Activated CD8-positive, alpha-beta T cell treated with anti-CD3 and anti-CD28 coated beads, Interleukin-2, amount 10 ng/mL, durations not matched to agents 7 days and 5 days (primary cell): ENCODE measurements at regions not wholly inside any gene's neighbourhood (a gene's known extent, or its start where the extent isn't known, plus 50 kb on each side); places are given as distances from the start of the nearest gene placed in this dataset.

ENCODE experiments used
- ATAC-seq: fragments of 150-1000 bp; cut with Tn5 transposase; one replicate; pipeline ENCODE4 v1.10.0; 2021; ENCODE audit warnings: moderate library complexity
- CTCF ChIA-PET: fragments of 350-600 bp; sonication (Branson Sonifier 250); formaldehyde crosslinking; loops from one replicate; lab custom pipeline; 2021; ENCODE audit warnings: antibody characterized with exemption; lab: Charles Lee
- POLR2A ChIA-PET: fragments of 350-600 bp; sonication (Branson Sonifier 250); formaldehyde crosslinking; loops from one replicate; lab custom pipeline; 2021; ENCODE audit warnings: antibody characterized with exemption; lab: Charles Lee
- DNase-seq: peaks from one replicate; pipeline ENCODE4 v3.0.0-alpha.2; 2020
- H3K27ac Mint-ChIP-seq: one replicate; pipeline ENCODE4 v1.8.0; 2021; ENCODE audit warnings: mild to moderate bottlenecking, mixed read lengths
- H3K27me3 Mint-ChIP-seq: one replicate; pipeline ENCODE4 v1.8.0; 2021; ENCODE audit warnings: low read depth, mixed read lengths
- H3K36me3 Mint-ChIP-seq: one replicate; pipeline ENCODE4 v1.8.0; 2021; ENCODE audit warnings: low read depth, mixed read lengths
- H3K4me1 Mint-ChIP-seq: one replicate; pipeline ENCODE4 v1.8.0; 2021; ENCODE audit warnings: low read depth, mixed read lengths
- H3K4me3 Mint-ChIP-seq: one replicate; pipeline ENCODE4 v1.8.0; 2021; ENCODE audit warnings: mild to moderate bottlenecking, mixed read lengths
- H3K9me3 Mint-ChIP-seq: one replicate; pipeline ENCODE4 v1.8.0; 2022; ENCODE audit warnings: mixed read lengths; ENCODE audit not compliant: insufficient read depth

- no peak overlapping the region for H3K4me3 Mint-ChIP-seq
- no peaks in the 10 kb centered on the region for H3K36me3 Mint-ChIP-seq
- no peaks in the 10 kb centered on the region for H3K9me3 Mint-ChIP-seq
- ATAC-seq, result no peak
- H3K27ac Mint-ChIP-seq, result no peak overlapping the region
- CTCF ChIA-PET, result no interaction called here
- H3K27me3 Mint-ChIP-seq, result no peaks in the 10 kb centered on the region
- POLR2A ChIA-PET, result no interaction called here
- no peaks in the 10 kb centered on the region for H3K4me1 Mint-ChIP-seq
- DNase-seq, result no peak
Measured at GRCh38 chr22:49094151-49094550, 733.5 kb downstream of the BRD1 start.

GRCh38 chr22:49093192-49093880 lies 734.3 kb downstream of the BRD1 start:
- POLR2A ChIA-PET, result no interaction called here
- DNase-seq (no peak), ATAC-seq (no peak)
- no peaks in the 10 kb centered on the region for H3K4me1 Mint-ChIP-seq
- H3K27me3 Mint-ChIP-seq, result no peaks in the 10 kb centered on the region
- H3K27ac Mint-ChIP-seq, result no peak overlapping the region
- CTCF ChIA-PET, result no interaction called here
- no peaks in the 10 kb centered on the region for H3K9me3 Mint-ChIP-seq
- no peaks in the 10 kb centered on the region for H3K36me3 Mint-ChIP-seq
- no peak overlapping the region for H3K4me3 Mint-ChIP-seq

- POLR2A ChIA-PET, result no interaction called here
- no peak overlapping the region for H3K4me3 Mint-ChIP-seq
- CTCF ChIA-PET, result no interaction called here
- no peaks in the 10 kb centered on the region for H3K9me3 Mint-ChIP-seq
- H3K27me3 Mint-ChIP-seq, result no peaks in the 10 kb centered on the region
- no peaks in the 10 kb centered on the region for H3K4me1 Mint-ChIP-seq
- no peak overlapping the region for H3K27ac Mint-ChIP-seq
- DNase-seq, result no peak
- no peaks in the 10 kb centered on the region for H3K36me3 Mint-ChIP-seq
- no peak for ATAC-seq
Measured at GRCh38 chr22:49092716-49093115, 735.0 kb downstream of the BRD1 start.

GRCh38 chr22:49091917-49092545 lies 735.6 kb downstream of the BRD1 start:
- ChIA-PET CTCF (no interaction called here), POLR2A (no interaction called here)
- DNase-seq (no peak), ATAC-seq (no peak)
- Mint-ChIP-seq H3K27me3 (no peaks in the 10 kb centered on the region), H3K9me3 (no peaks in the 10 kb centered on the region), H3K36me3 (no peaks in the 10 kb centered on the region), H3K4me3 (no peak overlapping the region), H3K27ac (no peak overlapping the region), H3K4me1 (no peaks in the 10 kb centered on the region)

GRCh38 chr22:49091451-49091850 lies 736.2 kb downstream of the BRD1 start:
- Mint-ChIP-seq H3K36me3 (no peaks in the 10 kb centered on the region), H3K9me3 (no peaks in the 10 kb centered on the region), H3K27ac (no peak overlapping the region), H3K27me3 (no peaks in the 10 kb centered on the region), H3K4me1 (no peaks in the 10 kb centered on the region), H3K4me3 (no peak overlapping the region)
- ATAC-seq (no peak), DNase-seq (no peak)
- CTCF ChIA-PET, result no interaction called here
- POLR2A ChIA-PET, result no interaction called here

GRCh38 chr22:49090853-49091135 lies 736.9 kb downstream of the BRD1 start:
- H3K9me3 Mint-ChIP-seq, result no peaks in the 10 kb centered on the region

GRCh38 chr22:49090061-49090852 lies 737.4 kb downstream of the BRD1 start:
- H3K9me3 Mint-ChIP-seq, result no peaks in the 10 kb centered on the region
- no peak overlapping the region for H3K4me3 Mint-ChIP-seq
- H3K36me3 Mint-ChIP-seq, result no peaks in the 10 kb centered on the region
- no peak for DNase-seq
- no peak overlapping the region for H3K27ac Mint-ChIP-seq
- H3K27me3 Mint-ChIP-seq, result no peaks in the 10 kb centered on the region
- no peaks in the 10 kb centered on the region for H3K4me1 Mint-ChIP-seq
- ChIA-PET CTCF (no interaction called here), POLR2A (no interaction called here)
- no peak for ATAC-seq

More at GRCh38 chr22:49090853-49091135, 736.9 kb downstream of the BRD1 start:
- Mint-ChIP-seq H3K27me3 (no peaks in the 10 kb centered on the region), H3K36me3 (no peaks in the 10 kb centered on the region), H3K27ac (no peak overlapping the region), H3K4me1 (no peaks in the 10 kb centered on the region), H3K4me3 (no peak overlapping the region)
- CTCF ChIA-PET, result no interaction called here
- ATAC-seq (no peak), DNase-seq (no peak)
- POLR2A ChIA-PET, result no interaction called here

DNA sequence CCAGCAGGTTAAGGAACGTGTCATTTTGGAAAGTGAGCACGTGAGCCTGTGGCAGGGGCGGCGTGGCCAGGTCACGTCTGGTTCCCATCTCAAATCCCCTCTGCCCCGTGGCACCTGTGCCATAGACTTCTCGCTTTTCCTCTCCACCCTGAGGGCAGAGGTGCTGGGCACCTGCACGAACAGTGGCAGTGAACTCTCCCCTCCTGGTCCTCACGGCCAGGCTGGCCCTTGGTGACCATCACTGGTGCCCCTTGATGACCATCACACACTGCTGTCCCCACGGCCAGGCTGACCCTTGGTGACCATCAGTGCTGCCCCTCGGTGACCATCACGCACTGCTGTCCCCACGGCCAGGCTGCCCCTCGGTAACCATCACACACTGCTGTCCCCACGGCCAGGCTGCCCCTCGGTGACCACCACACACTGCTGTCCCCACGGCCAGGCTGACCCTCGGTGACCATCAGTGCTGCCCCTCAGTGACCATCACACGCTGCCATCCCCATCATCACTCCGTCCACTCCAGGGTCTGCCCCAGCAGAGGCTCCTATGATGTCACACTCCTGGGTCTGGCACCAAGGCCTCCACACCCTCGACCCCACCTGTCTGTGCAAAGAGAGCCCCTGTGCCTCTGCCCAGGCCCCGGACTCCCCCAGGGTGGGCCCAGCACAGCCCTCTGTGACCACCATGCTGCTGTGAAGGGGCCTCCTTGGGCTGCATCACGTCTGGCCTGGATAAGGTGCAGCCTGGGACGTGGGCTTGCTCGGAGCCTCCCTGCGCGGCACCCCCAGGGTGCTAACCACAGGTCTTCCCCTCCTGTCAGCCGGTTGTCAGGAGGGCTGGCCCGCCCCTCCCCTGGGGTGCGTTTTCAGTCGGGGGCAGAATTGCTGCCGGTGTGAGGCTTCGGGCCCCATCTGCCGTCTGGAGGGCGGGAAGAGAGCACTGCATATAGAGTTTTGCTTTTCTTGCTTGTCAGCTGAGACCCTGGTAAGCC lies 738.6 kb downstream of the BRD1 start:
- no peaks in the 10 kb centered on the region for H3K4me1 Mint-ChIP-seq
- H3K27ac Mint-ChIP-seq, result no peak overlapping the region
- ChIA-PET CTCF (no interaction called here), POLR2A (no interaction called here)
- H3K36me3 Mint-ChIP-seq, result no peaks in the 10 kb centered on the region
- H3K27me3 Mint-ChIP-seq, result no peaks in the 10 kb centered on the region
- ATAC-seq (no peak), DNase-seq (no peak)
- no peaks in the 10 kb centered on the region for H3K9me3 Mint-ChIP-seq
- no peak overlapping the region for H3K4me3 Mint-ChIP-seq

DNA sequence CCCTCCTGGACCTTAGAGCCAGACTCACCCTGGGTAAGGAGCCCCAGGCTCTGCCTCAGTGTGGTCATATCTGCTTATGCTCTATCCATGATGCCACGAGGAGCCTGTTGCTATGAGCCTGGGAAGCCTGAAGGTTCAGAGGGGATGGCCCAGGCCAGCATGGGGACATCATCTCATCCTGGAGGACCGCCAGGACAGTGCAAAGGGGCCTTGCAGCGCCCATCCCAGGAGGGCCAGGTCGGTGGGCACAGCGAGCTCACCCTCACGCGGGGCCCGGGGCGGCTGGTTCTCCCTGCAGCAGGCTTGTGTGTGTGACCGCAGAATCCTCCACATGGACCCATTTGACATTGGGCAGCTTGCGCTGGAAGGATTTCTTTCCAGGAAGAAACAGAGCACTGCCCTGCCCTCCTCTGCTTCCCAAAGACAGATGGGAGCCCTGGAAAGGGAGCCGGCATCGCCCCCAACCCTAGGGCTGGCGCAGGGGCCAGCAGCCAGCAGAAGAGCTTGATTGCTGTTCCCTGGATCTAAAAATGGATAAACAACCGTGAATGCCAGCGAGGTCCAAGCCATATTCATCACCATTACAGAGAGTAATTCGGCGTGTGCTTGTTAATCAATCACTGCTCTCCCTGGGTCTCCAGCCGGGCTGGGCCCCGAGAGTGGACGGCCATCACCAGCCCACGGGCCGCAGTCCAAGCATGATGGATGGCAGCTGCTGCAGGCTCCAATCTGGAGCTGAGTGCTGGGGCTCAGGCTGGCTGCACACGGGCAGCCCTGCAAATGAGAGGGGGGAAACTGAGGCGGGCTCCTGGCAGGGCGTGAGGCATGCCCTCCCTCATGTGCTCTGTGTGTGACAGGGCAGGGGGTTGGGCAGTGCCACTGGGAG lies 739.7 kb downstream of the BRD1 start:
- Mint-ChIP-seq H3K27ac (no peak overlapping the region), H3K4me1 (no peaks in the 10 kb centered on the region), H3K4me3 (no peak overlapping the region), H3K36me3 (no peaks in the 10 kb centered on the region), H3K27me3 (no peaks in the 10 kb centered on the region), H3K9me3 (no peaks in the 10 kb centered on the region)
- POLR2A ChIA-PET, result no interaction called here
- CTCF ChIA-PET, result no interaction called here
- no peak for DNase-seq
- no peak for ATAC-seq

DNA sequence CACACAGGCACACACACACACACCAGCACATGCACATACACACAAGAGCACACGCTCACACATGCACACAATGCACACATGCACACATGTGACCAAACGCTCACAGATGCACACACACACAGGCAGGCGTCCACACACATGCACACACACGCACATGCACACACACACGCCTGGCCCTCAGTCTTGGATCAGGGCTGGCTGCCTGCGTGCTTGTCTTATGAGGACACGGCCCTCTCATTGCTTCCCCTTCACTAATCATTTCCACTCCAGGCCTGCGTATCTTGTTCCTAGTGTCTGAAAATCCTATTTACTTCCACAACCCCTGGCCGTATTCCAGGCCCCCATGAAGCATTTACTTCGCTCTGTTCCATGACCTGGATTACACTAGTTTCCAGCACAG lies 740.5 kb downstream of the BRD1 start:
- ATAC-seq, result no peak
- no peaks in the 10 kb centered on the region for H3K27me3 Mint-ChIP-seq
- H3K9me3 Mint-ChIP-seq, result no peaks in the 10 kb centered on the region
- no peak for DNase-seq
- CTCF ChIA-PET, result no interaction called here
- POLR2A ChIA-PET, result no interaction called here
- H3K4me1 Mint-ChIP-seq, result no peaks in the 10 kb centered on the region
- H3K27ac Mint-ChIP-seq, result no peak overlapping the region
- H3K36me3 Mint-ChIP-seq, result no peaks in the 10 kb centered on the region
- no peak overlapping the region for H3K4me3 Mint-ChIP-seq

DNA sequence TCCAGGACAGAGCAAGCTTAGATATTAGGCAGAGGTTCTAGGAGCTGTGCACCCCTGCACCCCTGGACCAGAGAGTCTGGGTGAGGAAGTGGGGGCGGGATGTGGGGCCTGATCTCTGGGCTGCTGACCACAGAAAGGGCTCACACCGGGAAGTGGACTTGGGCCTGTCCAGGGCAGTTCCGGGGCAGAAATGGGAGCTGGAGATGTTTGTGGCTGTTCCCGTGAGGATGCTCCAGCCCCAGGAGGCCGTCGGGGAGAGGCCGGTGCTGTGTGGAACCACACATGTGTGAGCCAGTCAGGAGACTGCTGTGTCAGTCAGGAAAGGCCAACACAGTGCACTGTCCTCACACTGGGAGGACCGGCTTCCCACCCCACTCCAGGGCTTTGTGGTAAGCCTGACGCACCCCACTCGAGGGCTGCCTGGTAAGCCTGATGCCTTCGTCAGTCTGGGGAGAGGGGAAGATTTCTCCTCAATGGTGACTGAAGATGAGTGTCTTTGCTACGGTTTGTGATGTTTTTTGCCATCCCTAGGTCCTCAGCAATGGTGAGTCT lies 741.0 kb downstream of the BRD1 start:
- CTCF ChIA-PET, result no interaction called here
- Mint-ChIP-seq H3K27me3 (no peaks in the 10 kb centered on the region), H3K4me1 (no peaks in the 10 kb centered on the region), H3K9me3 (no peaks in the 10 kb centered on the region), H3K4me3 (no peak overlapping the region), H3K36me3 (no peaks in the 10 kb centered on the region), H3K27ac (no peak overlapping the region)
- DNase-seq (no peak), ATAC-seq (no peak)
- POLR2A ChIA-PET, result no interaction called here
